ENCODE measurements at regions not wholly inside any gene's neighbourhood (a gene's known extent, or its start where the extent isn't known, plus 50 kb on each side); places are given as distances from the start of the nearest gene placed in this dataset.

DNA sequence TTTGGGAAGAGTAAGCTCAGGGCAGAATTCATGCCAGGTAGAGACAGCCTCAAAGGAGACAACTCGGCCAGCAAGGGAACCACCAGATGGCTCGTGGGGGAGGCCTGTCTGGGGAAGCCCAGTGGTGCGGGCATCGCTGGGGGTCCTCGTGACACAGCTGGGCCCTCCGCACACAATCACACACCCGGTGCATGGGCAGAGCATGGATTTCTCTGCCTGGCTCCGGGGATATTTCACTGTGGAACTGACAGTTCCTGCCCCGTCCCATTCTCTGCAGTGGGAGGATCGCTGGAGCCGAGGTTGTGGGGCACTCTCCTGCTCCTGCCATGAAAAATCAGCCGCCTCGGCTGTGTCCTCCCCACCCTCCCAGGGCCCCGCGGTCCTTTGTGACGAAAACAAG is 108.0 kb downstream of the CRYAA start:
- peaks cover 60% of the 10 kb centered on the region for H3K27me3 Mint-ChIP-seq

GRCh38 chr21:43275421-43276211 is 106.8 kb downstream of the CRYAA start:
- Mint-ChIP-seq H3K4me3 (no peak overlapping the region), H3K27ac (peak overlapping the region; percentile 57), H3K9me3 (no peaks in the 10 kb centered on the region), H3K27me3 (peaks cover 72% of the 10 kb centered on the region), H3K4me1 (peaks cover 30% of the 10 kb centered on the region), H3K36me3 (no peaks in the 10 kb centered on the region)
- ATAC-seq: peak; percentile 45

More for the DNA sequence above, 108.0 kb downstream of the CRYAA start:
- no peak overlapping the region for H3K4me3 Mint-ChIP-seq
- peak overlapping the region; percentile 57 for H3K27ac Mint-ChIP-seq
- ATAC-seq: no peak
- no peaks in the 10 kb centered on the region for H3K36me3 Mint-ChIP-seq
- H3K4me1 Mint-ChIP-seq: peaks cover 38% of the 10 kb centered on the region
- no peaks in the 10 kb centered on the region for H3K9me3 Mint-ChIP-seq

- Mint-ChIP-seq H3K4me3 (no peak overlapping the region), H3K9me3 (no peaks in the 10 kb centered on the region), H3K36me3 (no peaks in the 10 kb centered on the region), H3K27ac (peak overlapping the region; percentile 57), H3K4me1 (peaks cover 30% of the 10 kb centered on the region), H3K27me3 (peaks cover 79% of the 10 kb centered on the region)
- no peak for ATAC-seq
Observed at GRCh38 chr21:43274946-43275310, 106.1 kb downstream of the CRYAA start.

DNA sequence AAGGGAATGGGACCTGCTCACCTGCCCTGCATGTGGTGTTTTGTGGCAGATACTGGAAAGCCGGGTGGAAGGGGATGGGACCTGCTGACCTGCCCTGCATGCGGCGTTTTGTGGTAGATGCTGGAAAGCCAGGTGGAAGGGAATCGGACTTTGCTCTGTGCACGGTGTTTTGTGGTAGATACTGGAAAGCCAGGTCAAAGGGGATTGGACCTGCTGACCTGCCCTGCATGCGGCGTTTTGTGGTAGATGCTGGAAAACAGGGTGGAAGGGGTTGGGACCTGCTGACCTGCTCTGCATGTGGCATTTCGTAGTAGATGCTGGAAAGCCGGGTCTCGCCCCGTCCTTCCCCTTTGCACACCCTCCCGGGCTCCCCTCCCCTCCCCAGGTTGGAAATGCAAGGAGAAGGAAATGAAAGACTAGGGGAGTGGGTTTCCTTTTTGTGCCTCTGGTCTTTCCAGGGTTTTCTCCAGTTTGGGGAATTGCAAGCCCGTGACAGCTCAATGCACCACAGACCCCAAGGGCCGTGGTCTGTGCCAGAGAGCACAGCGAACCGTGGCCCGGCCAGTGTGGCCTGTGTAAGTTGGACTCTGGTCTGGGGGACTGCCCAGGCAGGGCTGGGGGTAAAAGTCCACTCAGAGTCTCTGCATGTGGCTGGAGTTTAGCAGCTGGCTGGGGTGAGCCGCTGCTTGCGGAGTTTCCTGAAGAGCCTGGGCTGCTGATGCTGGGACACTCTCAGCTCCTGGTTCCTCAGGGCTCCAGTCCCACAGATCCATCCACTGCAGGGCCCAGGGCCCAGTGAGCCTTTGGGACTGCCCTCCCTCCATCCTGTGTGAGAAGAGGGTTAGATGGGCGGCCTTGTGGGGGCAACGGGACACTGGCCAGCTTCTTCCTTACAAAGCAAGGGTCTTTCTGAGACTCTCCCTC is 105.5 kb downstream of the CRYAA start:
- Mint-ChIP-seq H3K36me3 (no peaks in the 10 kb centered on the region), H3K9me3 (no peaks in the 10 kb centered on the region), H3K27ac (no peak overlapping the region), H3K4me1 (peaks cover 34% of the 10 kb centered on the region), H3K4me3 (no peak overlapping the region), H3K27me3 (peaks cover 85% of the 10 kb centered on the region)
- ATAC-seq: no peak

DNA sequence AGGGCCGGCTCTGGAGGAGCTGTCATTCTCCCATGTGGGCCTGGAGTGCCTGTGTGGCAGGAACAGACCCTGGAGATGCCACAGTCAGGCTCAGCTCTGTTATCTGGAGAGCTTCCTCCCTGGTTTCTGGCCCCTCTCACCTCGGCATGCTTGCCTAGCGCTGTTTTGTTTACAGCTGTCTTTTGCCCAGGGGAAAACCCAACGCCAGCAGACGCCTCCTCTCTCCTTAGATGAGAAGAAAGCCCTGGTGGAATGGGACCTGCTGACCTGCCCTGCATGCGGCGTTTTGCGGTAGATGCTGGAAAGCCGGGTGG is 104.9 kb downstream of the CRYAA start:
- H3K9me3 Mint-ChIP-seq: no peaks in the 10 kb centered on the region
- H3K4me1 Mint-ChIP-seq: peaks cover 40% of the 10 kb centered on the region
- no peak overlapping the region for H3K4me3 Mint-ChIP-seq
- H3K27me3 Mint-ChIP-seq: peaks cover 91% of the 10 kb centered on the region
- no peaks in the 10 kb centered on the region for H3K36me3 Mint-ChIP-seq
- H3K27ac Mint-ChIP-seq: no peak overlapping the region
- no peak for ATAC-seq

GRCh38 chr21:43273016-43273707 is 104.4 kb downstream of the CRYAA start:
- Mint-ChIP-seq H3K36me3 (no peaks in the 10 kb centered on the region), H3K9me3 (no peaks in the 10 kb centered on the region), H3K27me3 (peaks cover 91% of the 10 kb centered on the region), H3K4me1 (peaks cover 44% of the 10 kb centered on the region), H3K4me3 (no peak overlapping the region), H3K27ac (no peak overlapping the region)
- ATAC-seq: no peak

GRCh38 chr21:43272591-43272990 is 103.8 kb downstream of the CRYAA start:
- Mint-ChIP-seq H3K9me3 (no peaks in the 10 kb centered on the region), H3K27me3 (peaks cover 86% of the 10 kb centered on the region), H3K36me3 (no peaks in the 10 kb centered on the region), H3K4me3 (no peak overlapping the region), H3K4me1 (peaks cover 44% of the 10 kb centered on the region), H3K27ac (no peak overlapping the region)
- ATAC-seq: no peak

- Mint-ChIP-seq H3K4me1 (peaks cover 48% of the 10 kb centered on the region), H3K4me3 (no peak overlapping the region), H3K27ac (no peak overlapping the region), H3K27me3 (peaks cover 77% of the 10 kb centered on the region), H3K36me3 (no peaks in the 10 kb centered on the region), H3K9me3 (no peaks in the 10 kb centered on the region)
- no peak for ATAC-seq
Observed at GRCh38 chr21:43271452-43272020, 102.7 kb downstream of the CRYAA start.

DNA sequence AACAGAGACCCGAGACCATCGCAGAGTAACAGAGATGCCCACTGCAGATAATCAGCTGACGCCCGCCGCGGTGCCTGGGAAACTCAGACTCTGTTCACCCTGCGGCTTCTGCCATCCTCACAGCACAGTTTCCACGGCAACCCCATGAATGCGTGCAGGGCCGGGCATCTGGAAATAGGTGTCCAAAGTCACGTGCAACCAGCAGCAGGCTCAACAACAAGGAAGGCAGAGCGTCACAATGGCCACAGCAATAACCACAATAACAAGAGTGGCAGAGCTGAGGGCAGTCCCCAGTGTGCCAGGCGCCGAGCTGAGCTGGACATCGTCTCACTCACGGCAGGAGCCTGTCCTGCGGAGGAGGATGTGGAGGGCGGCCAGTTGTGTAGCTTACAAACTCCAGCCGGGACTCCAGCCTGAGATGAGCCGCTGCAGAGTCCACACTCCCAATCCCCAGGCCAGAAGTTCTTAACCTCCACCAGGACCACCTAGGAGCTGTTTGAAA is 102.0 kb downstream of the CRYAA start:
- Mint-ChIP-seq H3K4me1 (peaks cover 49% of the 10 kb centered on the region), H3K4me3 (no peak overlapping the region), H3K9me3 (no peaks in the 10 kb centered on the region), H3K27ac (no peak overlapping the region), H3K27me3 (peaks cover 70% of the 10 kb centered on the region), H3K36me3 (no peaks in the 10 kb centered on the region)
- no peak for ATAC-seq

GRCh38 chr21:43269957-43270705 is 101.3 kb downstream of the CRYAA start:
- no peak for ATAC-seq
- Mint-ChIP-seq H3K4me1 (peaks cover 42% of the 10 kb centered on the region), H3K27ac (no peak overlapping the region), H3K4me3 (no peak overlapping the region), H3K27me3 (peaks cover 63% of the 10 kb centered on the region), H3K36me3 (no peaks in the 10 kb centered on the region), H3K9me3 (no peaks in the 10 kb centered on the region)

DNA sequence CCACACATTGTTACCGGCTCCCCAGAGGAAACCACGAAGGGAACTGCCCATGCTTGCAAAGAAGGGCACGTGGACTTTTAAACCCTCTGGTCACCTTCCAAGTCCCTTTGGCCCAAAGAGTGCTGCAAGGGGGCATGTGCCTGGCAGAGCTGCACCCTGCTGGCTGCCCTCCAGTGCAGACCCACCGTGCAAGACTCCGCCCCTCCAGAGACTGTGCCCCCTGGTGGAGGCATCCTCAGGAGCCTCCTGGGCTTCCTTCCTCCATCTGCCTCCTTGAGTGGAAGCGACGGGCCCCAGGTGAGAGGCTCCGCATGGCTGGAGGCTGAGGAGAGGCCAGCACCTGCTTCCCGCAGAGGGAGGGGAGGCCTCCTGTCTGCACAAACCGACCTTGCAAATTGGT is 100.6 kb downstream of the CRYAA start:
- Mint-ChIP-seq H3K4me3 (no peak overlapping the region), H3K9me3 (no peaks in the 10 kb centered on the region), H3K27ac (no peak overlapping the region), H3K4me1 (peaks cover 37% of the 10 kb centered on the region), H3K36me3 (no peaks in the 10 kb centered on the region), H3K27me3 (peaks cover 68% of the 10 kb centered on the region)
- no peak for ATAC-seq

DNA sequence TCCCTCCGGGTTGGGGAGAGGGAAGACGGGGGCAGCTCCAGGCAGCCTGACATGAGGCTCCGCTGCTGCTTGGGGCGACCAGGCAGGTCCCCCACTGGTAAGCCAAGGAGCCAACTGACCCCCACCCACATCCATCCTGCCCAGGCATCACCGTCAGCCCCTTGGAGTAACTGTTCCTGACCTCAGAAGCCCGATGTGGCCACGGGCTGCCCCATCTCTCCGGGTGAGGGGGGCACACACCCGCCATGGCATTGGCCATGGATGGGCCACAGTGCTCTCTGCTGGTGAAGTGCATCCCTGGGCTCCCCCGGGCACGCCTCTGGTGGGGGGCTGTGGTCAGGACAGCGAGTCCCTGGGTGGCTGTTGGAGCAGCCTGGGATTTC is 100.0 kb downstream of the CRYAA start:
- ATAC-seq: no peak
- H3K27ac Mint-ChIP-seq: no peak overlapping the region
- H3K27me3 Mint-ChIP-seq: peaks cover 68% of the 10 kb centered on the region
- peaks cover 30% of the 10 kb centered on the region for H3K4me1 Mint-ChIP-seq
- H3K9me3 Mint-ChIP-seq: no peaks in the 10 kb centered on the region
- no peak overlapping the region for H3K4me3 Mint-ChIP-seq
- no peaks in the 10 kb centered on the region for H3K36me3 Mint-ChIP-seq

DNA sequence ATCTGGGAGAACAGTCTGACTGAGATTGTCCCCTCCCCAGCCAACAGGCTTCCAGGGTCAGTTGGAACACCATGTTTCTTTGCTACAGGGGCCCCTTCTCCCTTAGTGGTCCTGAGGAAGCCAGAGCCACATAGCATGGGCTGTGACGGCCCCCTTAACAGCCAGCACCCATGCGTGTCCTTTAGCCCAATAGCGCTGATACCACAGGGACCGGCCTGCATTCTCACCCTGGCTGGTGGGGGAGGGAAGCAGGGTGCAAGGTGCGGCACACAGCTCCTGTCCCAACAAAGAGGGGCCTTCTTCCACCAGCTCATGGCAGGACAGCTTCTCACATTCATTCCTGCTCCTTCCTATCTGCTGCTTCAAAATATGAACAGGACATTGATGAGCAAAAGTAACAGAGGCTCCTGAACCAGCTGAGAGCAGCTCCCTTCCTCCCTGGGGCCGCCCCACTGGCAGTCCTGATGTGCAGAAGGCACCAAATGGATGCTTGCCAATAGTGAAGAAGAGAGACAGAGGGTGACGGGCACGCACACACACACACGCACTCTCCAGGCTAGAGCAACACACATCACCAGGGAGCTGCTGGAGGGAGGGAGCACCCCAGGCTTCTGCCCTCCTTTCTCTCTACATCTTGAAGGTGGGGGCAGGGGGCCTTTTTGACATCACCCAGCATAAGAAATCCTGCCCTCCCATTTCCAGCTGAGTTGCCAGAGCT is 99.4 kb downstream of the CRYAA start:
- no peaks in the 10 kb centered on the region for H3K9me3 Mint-ChIP-seq
- H3K4me3 Mint-ChIP-seq: no peak overlapping the region
- H3K4me1 Mint-ChIP-seq: peaks cover 28% of the 10 kb centered on the region
- no peak for ATAC-seq
- no peaks in the 10 kb centered on the region for H3K36me3 Mint-ChIP-seq
- no peak overlapping the region for H3K27ac Mint-ChIP-seq
- peaks cover 65% of the 10 kb centered on the region for H3K27me3 Mint-ChIP-seq

Data from stimulated activated memory B cell treated with anti-CD40 and anti-IgM and Interleukin-4, amounts not matched to agents 10 μg/mL and 1 μg/mL and 100 μg/mL, for 72 hours (primary cell).